Fibroblast of skin of left biceps (primary cell): ENCODE measurements at regions not wholly inside any gene's neighbourhood (a gene's known extent, or its start where the extent isn't known, plus 50 kb on each side); places are given as distances from the start of the nearest gene placed in this dataset.
"Not testable (repeated sequence)": the region's sequence is repeated elsewhere in the genome, so short reads cannot be mapped to it uniquely, and the experiment has no call there.

ENCODE experiments used
- DNase-seq, 2 experiments: peaks; one replicate each; pipeline ENCODE4 v3.0.0-alpha.2; 2013; ENCODE audit warnings: low read depth in 2 of 2

GRCh38 chrX:87236830-87237440 is 280.7 kb upstream of the KLHL4 start:
- DNase-seq, result no peak

- no peak for DNase-seq
Measured at GRCh38 chrX:87265518-87265917, 252.1 kb upstream of the KLHL4 start.

- no peak for DNase-seq
Measured at GRCh38 chrX:87272491-87272890, 245.1 kb upstream of the KLHL4 start.

GRCh38 chrX:87299563-87300160 is 217.9 kb upstream of the KLHL4 start:
- no peak for DNase-seq

- DNase-seq, result no peak
Measured at GRCh38 chrX:87310780-87311179, 206.8 kb upstream of the KLHL4 start.

- no peak for DNase-seq
Measured at GRCh38 chrX:87327267-87327666, 190.3 kb upstream of the KLHL4 start.

GRCh38 chrX:87337267-87337666 is 180.3 kb upstream of the KLHL4 start:
- DNase-seq, result no peak

- DNase-seq, result no peak
Measured at GRCh38 chrX:87338510-87338909, 179.1 kb upstream of the KLHL4 start.

GRCh38 chrX:87370865-87371264 is 146.7 kb upstream of the KLHL4 start:
- no peak for DNase-seq

GRCh38 chrX:87374324-87374723 is 143.3 kb upstream of the KLHL4 start:
- no peak for DNase-seq

- no peak for DNase-seq
Measured at GRCh38 chrX:87376896-87377295, 140.7 kb upstream of the KLHL4 start.

GRCh38 chrX:87388381-87388780 is 129.2 kb upstream of the KLHL4 start:
- no peak for DNase-seq

- no peak for DNase-seq
Measured at GRCh38 chrX:87391742-87392141, 125.9 kb upstream of the KLHL4 start.

- no peak for DNase-seq
Measured at GRCh38 chrX:87392369-87392768, 125.2 kb upstream of the KLHL4 start.

GRCh38 chrX:87397103-87397886 is 120.3 kb upstream of the KLHL4 start:
- DNase-seq, result no peak

GRCh38 chrX:87402256-87402655 is 115.3 kb upstream of the KLHL4 start:
- no peak for DNase-seq

- no peak for DNase-seq
Measured at GRCh38 chrX:87403551-87403950, 114.1 kb upstream of the KLHL4 start.

GRCh38 chrX:87409113-87409841 is 108.3 kb upstream of the KLHL4 start:
- peak; percentile 18 to 19 for DNase-seq

- no peak for DNase-seq
Measured at GRCh38 chrX:87425618-87426017, 92.0 kb upstream of the KLHL4 start.

GRCh38 chrX:87434618-87435017 is 83.0 kb upstream of the KLHL4 start:
- no peak for DNase-seq

GRCh38 chrX:87448613-87449012 is 69.0 kb upstream of the KLHL4 start:
- DNase-seq, result not testable (repeated sequence)

- DNase-seq, result not testable (repeated sequence)
Measured at GRCh38 chrX:87465757-87466156, 51.8 kb upstream of the KLHL4 start.
